Mammary epithelial cell (primary cell): ENCODE measurements at regions not wholly inside any gene's neighbourhood (a gene's known extent, or its start where the extent isn't known, plus 50 kb on each side); places are given as distances from the start of the nearest gene placed in this dataset.

Experiments
- EZH2 ChIP-seq: IDR thresholded peaks from 2 replicates; pipeline ENCODE4 v1.6.1; 2012; ENCODE audit warnings: low read length, inconsistent platforms, borderline replicate concordance
- TF ChIP-seq, protein P1 (sequence below), 2 donors: IDR thresholded peaks in 1 of 2; conservative IDR thresholded peaks in 1 of 2; 2 replicates each; pipeline ENCODE4 v1.5.1; 2011 to 2012; ENCODE audit warnings: inconsistent platforms in 2 of 2, low read length in 2 of 2, mild to moderate bottlenecking in 2 of 2, control low read depth in 1 of 2, low read depth in 1 of 2; ENCODE audit not compliant: insufficient read depth in 1 of 2; ENCODE audit errors: extremely low read depth in 1 of 2

DNA sequence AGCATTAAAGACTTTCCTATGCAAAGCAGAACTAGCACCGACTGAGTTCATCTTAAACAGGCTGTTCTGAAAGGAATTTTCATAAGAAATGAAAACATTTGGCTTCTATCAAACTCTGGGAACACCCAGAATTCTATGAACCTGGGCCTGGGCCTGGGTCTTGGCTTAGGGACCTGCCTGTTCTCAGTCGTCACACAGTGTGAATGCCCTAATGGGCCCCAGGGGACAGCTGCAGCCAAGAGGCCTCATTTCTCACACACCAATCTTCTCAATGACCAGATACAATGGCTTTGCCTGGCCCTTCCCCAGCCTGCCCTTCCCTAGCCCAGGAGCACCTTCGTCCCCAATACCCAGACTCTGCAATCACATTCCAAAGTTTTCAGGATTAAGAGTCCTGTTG is 234.9 kb upstream of the ARHGAP20 start:
- TF ChIP-seq, protein P1, sequence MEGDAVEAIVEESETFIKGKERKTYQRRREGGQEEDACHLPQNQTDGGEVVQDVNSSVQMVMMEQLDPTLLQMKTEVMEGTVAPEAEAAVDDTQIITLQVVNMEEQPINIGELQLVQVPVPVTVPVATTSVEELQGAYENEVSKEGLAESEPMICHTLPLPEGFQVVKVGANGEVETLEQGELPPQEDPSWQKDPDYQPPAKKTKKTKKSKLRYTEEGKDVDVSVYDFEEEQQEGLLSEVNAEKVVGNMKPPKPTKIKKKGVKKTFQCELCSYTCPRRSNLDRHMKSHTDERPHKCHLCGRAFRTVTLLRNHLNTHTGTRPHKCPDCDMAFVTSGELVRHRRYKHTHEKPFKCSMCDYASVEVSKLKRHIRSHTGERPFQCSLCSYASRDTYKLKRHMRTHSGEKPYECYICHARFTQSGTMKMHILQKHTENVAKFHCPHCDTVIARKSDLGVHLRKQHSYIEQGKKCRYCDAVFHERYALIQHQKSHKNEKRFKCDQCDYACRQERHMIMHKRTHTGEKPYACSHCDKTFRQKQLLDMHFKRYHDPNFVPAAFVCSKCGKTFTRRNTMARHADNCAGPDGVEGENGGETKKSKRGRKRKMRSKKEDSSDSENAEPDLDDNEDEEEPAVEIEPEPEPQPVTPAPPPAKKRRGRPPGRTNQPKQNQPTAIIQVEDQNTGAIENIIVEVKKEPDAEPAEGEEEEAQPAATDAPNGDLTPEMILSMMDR (conservative IDR thresholded peaks at IDR 0.05 in 1 of 2, IDR thresholded peaks at IDR 0.05 in 1 of 2; ENCODE audit: extremely low read depth in 1 of 2, insufficient read depth in 1 of 2, low read depth in 1 of 2, low read length in 2 of 2) = no peak
- no peak for TF ChIP-seq EZH2
